HEK293 (cell line): ENCODE measurements at regions not wholly inside any gene's neighbourhood (a gene's known extent, or its start where the extent isn't known, plus 50 kb on each side); places are given as distances from the start of the nearest gene placed in this dataset.

Experiments
- HOXC10 ChIP-seq: sonication (generic); formaldehyde crosslinking; IDR thresholded peaks from 2 replicates; pipeline ENCODE4 v1.8.1; 2023; ENCODE audit warnings: mild to moderate bottlenecking, missing genetic modification reagents
- TRIM28 ChIP-seq: IDR thresholded peaks from 2 replicates; pipeline ENCODE4 v1.6.1; 2011; ENCODE audit warnings: low read length, control low read depth, borderline replicate concordance
- ZFP3 ChIP-seq: fragments of 450-650 bp; formaldehyde crosslinking; IDR thresholded peaks from 2 replicates; pipeline ENCODE4 v1.5.1; 2016; ENCODE audit warnings: low read depth, missing biosample characterization, missing genetic modification characterization
- ZNF292 ChIP-seq: fragments of 450-650 bp; formaldehyde crosslinking; IDR thresholded peaks from 2 replicates; pipeline ENCODE4 v1.5.1; 2016; ENCODE audit warnings: low read depth, missing biosample characterization, missing genetic modification characterization, borderline replicate concordance
- ZNF350 ChIP-seq: fragments of 450-650 bp; formaldehyde crosslinking; IDR thresholded peaks from 2 replicates; pipeline ENCODE4 v1.5.0; 2017; ENCODE audit warnings: missing biosample characterization, mild to moderate bottlenecking, missing genetic modification characterization
- ZNF354C ChIP-seq: fragments of 450-650 bp; formaldehyde crosslinking; IDR thresholded peaks from 2 replicates; pipeline ENCODE4 v1.5.1; 2016; ENCODE audit warnings: missing biosample characterization, missing genetic modification characterization, low read depth, borderline replicate concordance
- ZNF433 ChIP-seq: fragments of 450-650 bp; formaldehyde crosslinking; IDR thresholded peaks from 2 replicates; pipeline ENCODE4 v1.5.1; 2016; ENCODE audit warnings: missing biosample characterization, missing genetic modification characterization, low read depth
- ZNF660 ChIP-seq: fragments of 450-650 bp; IDR thresholded peaks from 2 replicates; pipeline ENCODE4 v1.5.1; 2018; ENCODE audit warnings: missing biosample characterization, mild to moderate bottlenecking, missing genetic modification characterization
- ZSCAN30 ChIP-seq: fragments of 450-650 bp; IDR thresholded peaks from 2 replicates; pipeline ENCODE4 v1.5.1; 2018; ENCODE audit warnings: missing biosample characterization, mild to moderate bottlenecking, missing genetic modification characterization, moderate library complexity
- TF ChIP-seq, protein P1 (sequence below): fragments of 450-650 bp; formaldehyde crosslinking; IDR thresholded peaks from 2 replicates; pipeline ENCODE4 v1.5.1; 2016; ENCODE audit warnings: missing biosample characterization, missing genetic modification characterization
- TF ChIP-seq, protein P2 (sequence below): fragments of 450-650 bp; formaldehyde crosslinking; IDR thresholded peaks from 2 replicates; pipeline ENCODE4 v1.5.1; 2016; ENCODE audit warnings: missing biosample characterization, missing genetic modification characterization
- TF ChIP-seq, protein P3 (sequence below): fragments of 450-650 bp; formaldehyde crosslinking; IDR thresholded peaks from 2 replicates; pipeline ENCODE4 v1.5.1; 2016; ENCODE audit warnings: missing biosample characterization, missing genetic modification characterization

DNA sequence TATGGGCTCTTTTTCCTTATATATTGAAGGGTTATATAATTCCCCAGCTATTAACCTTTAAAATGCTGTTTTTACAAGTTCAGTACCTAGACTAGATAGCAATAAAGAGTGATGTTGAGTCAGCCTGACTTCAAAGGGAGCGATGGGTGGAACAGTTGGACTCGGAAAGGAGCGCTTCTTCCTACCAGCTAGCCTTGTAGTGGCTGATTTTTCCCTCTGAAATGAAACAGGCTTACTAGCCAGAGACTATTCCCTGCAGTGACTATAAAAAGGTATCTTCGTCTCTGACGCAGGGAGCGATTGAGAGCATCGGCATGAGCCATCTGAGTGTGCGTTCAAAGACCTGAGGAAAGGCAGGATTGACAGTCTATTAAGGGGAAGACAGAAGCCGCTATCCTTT lies 66.0 kb upstream of the GRAMD1B start:
- TF ChIP-seq, protein P1, sequence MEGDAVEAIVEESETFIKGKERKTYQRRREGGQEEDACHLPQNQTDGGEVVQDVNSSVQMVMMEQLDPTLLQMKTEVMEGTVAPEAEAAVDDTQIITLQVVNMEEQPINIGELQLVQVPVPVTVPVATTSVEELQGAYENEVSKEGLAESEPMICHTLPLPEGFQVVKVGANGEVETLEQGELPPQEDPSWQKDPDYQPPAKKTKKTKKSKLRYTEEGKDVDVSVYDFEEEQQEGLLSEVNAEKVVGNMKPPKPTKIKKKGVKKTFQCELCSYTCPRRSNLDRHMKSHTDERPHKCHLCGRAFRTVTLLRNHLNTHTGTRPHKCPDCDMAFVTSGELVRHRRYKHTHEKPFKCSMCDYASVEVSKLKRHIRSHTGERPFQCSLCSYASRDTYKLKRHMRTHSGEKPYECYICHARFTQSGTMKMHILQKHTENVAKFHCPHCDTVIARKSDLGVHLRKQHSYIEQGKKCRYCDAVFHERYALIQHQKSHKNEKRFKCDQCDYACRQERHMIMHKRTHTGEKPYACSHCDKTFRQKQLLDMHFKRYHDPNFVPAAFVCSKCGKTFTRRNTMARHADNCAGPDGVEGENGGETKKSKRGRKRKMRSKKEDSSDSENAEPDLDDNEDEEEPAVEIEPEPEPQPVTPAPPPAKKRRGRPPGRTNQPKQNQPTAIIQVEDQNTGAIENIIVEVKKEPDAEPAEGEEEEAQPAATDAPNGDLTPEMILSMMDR (tag by site-specific recombination): no peak
- TF ChIP-seq ZNF433: no peak
- TF ChIP-seq ZFP3: no peak
- TF ChIP-seq, protein P2, sequence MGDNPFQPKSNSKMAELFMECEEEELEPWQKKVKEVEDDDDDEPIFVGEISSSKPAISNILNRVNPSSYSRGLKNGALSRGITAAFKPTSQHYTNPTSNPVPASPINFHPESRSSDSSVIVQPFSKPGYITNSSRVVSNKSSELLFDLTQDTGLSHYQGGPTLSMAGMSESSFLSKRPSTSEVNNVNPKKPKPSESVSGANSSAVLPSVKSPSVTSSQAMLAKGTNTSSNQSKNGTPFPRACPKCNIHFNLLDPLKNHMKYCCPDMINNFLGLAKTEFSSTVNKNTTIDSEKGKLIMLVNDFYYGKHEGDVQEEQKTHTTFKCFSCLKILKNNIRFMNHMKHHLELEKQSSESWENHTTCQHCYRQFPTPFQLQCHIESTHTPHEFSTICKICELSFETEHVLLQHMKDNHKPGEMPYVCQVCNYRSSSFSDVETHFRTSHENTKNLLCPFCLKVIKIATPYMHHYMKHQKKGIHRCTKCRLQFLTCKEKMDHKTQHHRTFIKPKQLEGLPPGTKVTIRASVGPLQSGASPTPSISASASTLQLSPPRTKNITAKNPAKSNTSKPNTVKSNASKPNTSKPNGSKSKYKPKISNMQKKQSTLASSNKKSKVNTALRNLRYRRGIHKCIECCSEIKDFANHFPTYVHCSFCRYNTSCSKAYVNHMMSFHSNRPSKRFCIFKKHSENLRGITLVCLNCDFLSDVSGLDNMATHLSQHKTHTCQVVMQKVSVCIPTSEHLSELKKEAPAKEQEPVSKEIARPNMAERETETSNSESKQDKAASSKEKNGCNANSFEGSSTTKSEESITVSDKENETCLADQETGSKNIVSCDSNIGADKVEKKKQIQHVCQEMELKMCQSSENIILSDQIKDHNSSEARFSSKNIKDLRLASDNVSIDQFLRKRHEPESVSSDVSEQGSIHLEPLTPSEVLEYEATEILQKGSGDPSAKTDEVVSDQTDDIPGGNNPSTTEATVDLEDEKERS (tag by site-specific recombination): no peak
- TF ChIP-seq HOXC10 (CRISPR knock-in tag): no peak
- TF ChIP-seq, protein P3, sequence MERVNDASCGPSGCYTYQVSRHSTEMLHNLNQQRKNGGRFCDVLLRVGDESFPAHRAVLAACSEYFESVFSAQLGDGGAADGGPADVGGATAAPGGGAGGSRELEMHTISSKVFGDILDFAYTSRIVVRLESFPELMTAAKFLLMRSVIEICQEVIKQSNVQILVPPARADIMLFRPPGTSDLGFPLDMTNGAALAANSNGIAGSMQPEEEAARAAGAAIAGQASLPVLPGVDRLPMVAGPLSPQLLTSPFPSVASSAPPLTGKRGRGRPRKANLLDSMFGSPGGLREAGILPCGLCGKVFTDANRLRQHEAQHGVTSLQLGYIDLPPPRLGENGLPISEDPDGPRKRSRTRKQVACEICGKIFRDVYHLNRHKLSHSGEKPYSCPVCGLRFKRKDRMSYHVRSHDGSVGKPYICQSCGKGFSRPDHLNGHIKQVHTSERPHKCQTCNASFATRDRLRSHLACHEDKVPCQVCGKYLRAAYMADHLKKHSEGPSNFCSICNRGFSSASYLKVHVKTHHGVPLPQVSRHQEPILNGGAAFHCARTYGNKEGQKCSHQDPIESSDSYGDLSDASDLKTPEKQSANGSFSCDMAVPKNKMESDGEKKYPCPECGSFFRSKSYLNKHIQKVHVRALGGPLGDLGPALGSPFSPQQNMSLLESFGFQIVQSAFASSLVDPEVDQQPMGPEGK: no peak
- TF ChIP-seq ZNF354C (tag by site-specific recombination): no peak
- TF ChIP-seq TRIM28: no peak
- TF ChIP-seq ZSCAN30 (tag by site-specific recombination): no peak
- TF ChIP-seq ZNF292: no peak
- no peak for TF ChIP-seq ZNF350
- TF ChIP-seq ZNF660: no peak
